ENCODE measurements at regions not wholly inside any gene's neighbourhood (a gene's known extent, or its start where the extent isn't known, plus 50 kb on each side); places are given as distances from the start of the nearest gene placed in this dataset.

DNA sequence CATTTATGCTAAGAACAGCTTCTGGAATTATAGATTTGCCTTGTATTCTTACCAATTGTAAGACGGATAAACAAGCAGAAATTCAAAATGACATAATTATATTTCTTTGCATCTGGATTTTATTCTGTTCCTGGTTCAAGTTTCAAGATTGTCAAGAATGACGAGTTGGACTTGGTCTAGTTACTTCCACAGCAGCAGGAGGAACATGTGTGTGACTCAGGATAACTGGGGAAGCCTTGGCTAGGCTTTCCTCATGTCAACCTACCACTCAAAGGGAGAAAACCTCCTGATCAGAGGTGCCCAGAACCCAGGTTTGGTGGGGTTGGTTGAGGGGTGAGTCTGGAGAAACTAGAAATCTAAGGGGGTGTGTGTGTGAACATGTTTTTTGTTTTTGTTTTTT lies 259.7 kb downstream of the SOX2 start:
- TF ChIP-seq, protein P1, sequence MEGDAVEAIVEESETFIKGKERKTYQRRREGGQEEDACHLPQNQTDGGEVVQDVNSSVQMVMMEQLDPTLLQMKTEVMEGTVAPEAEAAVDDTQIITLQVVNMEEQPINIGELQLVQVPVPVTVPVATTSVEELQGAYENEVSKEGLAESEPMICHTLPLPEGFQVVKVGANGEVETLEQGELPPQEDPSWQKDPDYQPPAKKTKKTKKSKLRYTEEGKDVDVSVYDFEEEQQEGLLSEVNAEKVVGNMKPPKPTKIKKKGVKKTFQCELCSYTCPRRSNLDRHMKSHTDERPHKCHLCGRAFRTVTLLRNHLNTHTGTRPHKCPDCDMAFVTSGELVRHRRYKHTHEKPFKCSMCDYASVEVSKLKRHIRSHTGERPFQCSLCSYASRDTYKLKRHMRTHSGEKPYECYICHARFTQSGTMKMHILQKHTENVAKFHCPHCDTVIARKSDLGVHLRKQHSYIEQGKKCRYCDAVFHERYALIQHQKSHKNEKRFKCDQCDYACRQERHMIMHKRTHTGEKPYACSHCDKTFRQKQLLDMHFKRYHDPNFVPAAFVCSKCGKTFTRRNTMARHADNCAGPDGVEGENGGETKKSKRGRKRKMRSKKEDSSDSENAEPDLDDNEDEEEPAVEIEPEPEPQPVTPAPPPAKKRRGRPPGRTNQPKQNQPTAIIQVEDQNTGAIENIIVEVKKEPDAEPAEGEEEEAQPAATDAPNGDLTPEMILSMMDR (IDR thresholded peaks at IDR 0.05; ENCODE audit: insufficient read depth, low read length), result no peak
- TF ChIP-seq SPI1 (IDR thresholded peaks at IDR 0.05; ENCODE audit: borderline replicate concordance, low read depth) (no peak), POLR2AphosphoS5 (IDR thresholded peaks at IDR 0.05; ENCODE audit: low read depth) (no peak), GABPA (IDR thresholded peaks at IDR 0.05; ENCODE audit: low read depth) (no peak)
- Histone ChIP-seq H3K4me3 (replicated peaks; ENCODE audit: insufficient read depth, low read length) (no peak overlapping the region), H3K27ac (replicated peaks) (no peak overlapping the region), H3K27me3 (ENCODE audit: insufficient read depth, poor library complexity, severe bottlenecking) (no peaks in the 10 kb centered on the region)
- no peak for DNase-seq (ENCODE audit: low read depth in 1 of 2, low spot score in 1 of 2)

DNA sequence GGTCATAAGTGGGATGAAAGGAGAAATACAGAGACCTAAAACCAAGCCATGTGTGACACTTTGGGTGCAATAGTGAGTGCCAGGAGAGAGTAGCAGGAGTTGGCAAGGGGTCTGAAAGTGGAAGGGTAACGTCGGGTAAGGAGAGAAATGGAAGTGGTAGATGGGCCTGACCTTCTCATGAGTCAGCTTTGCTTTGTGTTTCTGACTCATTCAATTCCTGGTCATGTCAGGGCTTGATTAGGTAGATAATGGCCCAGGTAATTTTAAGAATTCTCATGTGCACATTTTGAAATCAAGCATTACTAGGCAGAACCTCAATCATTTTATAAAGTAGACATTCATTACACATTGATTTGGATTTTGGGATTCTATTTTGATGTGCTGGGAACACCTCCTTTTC lies 262.5 kb downstream of the SOX2 start:
- Histone ChIP-seq H3K4me3 (replicated peaks; ENCODE audit: insufficient read depth, low read length) (no peak overlapping the region), H3K27ac (replicated peaks) (no peak overlapping the region), H3K27me3 (ENCODE audit: insufficient read depth, poor library complexity, severe bottlenecking) (no peaks in the 10 kb centered on the region)
- DNase-seq (ENCODE audit: low read depth in 1 of 2, low spot score in 1 of 2), result no peak
- TF ChIP-seq REST (IDR thresholded peaks at IDR 0.05; ENCODE audit: insufficient replicate concordance, low read depth) (no peak), POLR2AphosphoS5 (IDR thresholded peaks at IDR 0.05; ENCODE audit: low read depth) (no peak), SPI1 (IDR thresholded peaks at IDR 0.05; ENCODE audit: borderline replicate concordance, low read depth) (no peak), GABPA (IDR thresholded peaks at IDR 0.05; ENCODE audit: low read depth) (no peak)
- TF ChIP-seq, protein P1 (IDR thresholded peaks at IDR 0.05; ENCODE audit: insufficient read depth, low read length), result no peak

DNA sequence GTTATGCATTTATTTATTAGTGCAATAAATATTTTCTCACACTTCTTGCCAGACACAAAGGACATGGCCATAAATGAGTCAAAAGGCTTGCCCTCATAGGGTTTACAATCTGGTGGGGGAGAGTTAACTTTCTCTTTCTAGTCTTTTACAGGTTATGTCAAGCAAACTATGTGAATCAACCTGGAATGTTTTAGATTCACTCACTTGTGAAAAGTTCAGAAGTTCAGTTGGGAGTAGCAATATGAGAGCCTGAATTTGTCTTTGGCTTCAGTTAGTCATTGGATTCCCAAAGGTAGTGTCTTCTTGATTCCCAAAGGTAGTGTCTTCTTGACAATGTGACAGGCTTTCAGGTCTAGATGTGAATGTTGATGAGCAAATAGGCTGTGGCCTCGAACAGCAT lies 264.8 kb downstream of the SOX2 start:
- no peak for TF ChIP-seq POLR2AphosphoS5 (IDR thresholded peaks at IDR 0.05; ENCODE audit: low read depth)
- TF ChIP-seq REST (IDR thresholded peaks at IDR 0.05; ENCODE audit: insufficient replicate concordance, low read depth), result no peak
- no peak for TF ChIP-seq GABPA (IDR thresholded peaks at IDR 0.05; ENCODE audit: low read depth)

GRCh38 chr3:181985386-181985785 lies 273.7 kb downstream of the SOX2 start:
- H3K4me3 ChIP-seq (replicated peaks; ENCODE audit: insufficient read depth, low read length), result no peak overlapping the region
- no peak overlapping the region for H3K27ac ChIP-seq (replicated peaks)
- no peak for TF ChIP-seq GABPA (IDR thresholded peaks at IDR 0.05; ENCODE audit: low read depth)
- no peak for TF ChIP-seq POLR2AphosphoS5 (IDR thresholded peaks at IDR 0.05; ENCODE audit: low read depth)
- TF ChIP-seq, protein P1 (IDR thresholded peaks at IDR 0.05; ENCODE audit: insufficient read depth, low read length), result no peak
- TF ChIP-seq REST (IDR thresholded peaks at IDR 0.05; ENCODE audit: insufficient replicate concordance, low read depth), result no peak
- no peak for TF ChIP-seq SPI1 (IDR thresholded peaks at IDR 0.05; ENCODE audit: borderline replicate concordance, low read depth)
- H3K27me3 ChIP-seq (ENCODE audit: insufficient read depth, poor library complexity, severe bottlenecking), result no peaks in the 10 kb centered on the region
- DNase-seq (ENCODE audit: low read depth in 1 of 2, low spot score in 1 of 2), result no peak

More for the DNA sequence above, 264.8 kb downstream of the SOX2 start:
- no peaks in the 10 kb centered on the region for H3K27me3 ChIP-seq (ENCODE audit: insufficient read depth, poor library complexity, severe bottlenecking)
- no peak for DNase-seq (ENCODE audit: low read depth in 1 of 2, low spot score in 1 of 2)
- no peak overlapping the region for H3K27ac ChIP-seq (replicated peaks)
- H3K4me3 ChIP-seq (replicated peaks; ENCODE audit: insufficient read depth, low read length), result no peak overlapping the region

All from HL-60 (cell line).